ENCODE measurements at regions not wholly inside any gene's neighbourhood (a gene's known extent, or its start where the extent isn't known, plus 50 kb on each side); places are given as distances from the start of the nearest gene placed in this dataset.
A peak's percentile ranks its signal among the peaks of the same experiment; 100 is the strongest.

DNA sequence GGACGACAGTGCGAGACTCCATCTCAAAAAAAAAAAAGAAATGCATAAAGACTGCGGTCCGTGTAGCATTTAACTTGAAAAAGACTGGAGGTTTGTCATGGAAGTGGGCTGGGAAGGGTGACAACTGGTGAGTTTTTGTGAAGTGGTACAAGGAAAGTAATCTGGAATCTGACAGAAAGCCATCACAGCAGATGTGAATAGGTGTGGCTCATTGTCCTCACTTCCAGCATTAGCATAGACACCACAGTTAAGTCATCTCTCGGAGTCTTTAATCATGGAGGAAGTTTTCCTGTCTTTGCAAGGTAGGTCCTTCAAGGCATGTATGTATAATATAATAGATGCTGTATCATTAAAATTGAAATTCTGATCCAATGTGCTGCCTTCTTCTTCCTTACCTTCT lies 453.2 kb downstream of the TFAP2A start:
- no peak overlapping the region for H2BK120ac ChIP-seq (ENCODE audit: insufficient read depth, low read length, poor library complexity)
- no peaks in the 10 kb centered on the region for H3K4me1 ChIP-seq (ENCODE audit: control insufficient read depth in 1 of 2, insufficient read depth in 2 of 2, low read length in 2 of 2)
- no peak overlapping the region for H4K8ac ChIP-seq (ENCODE audit: low read depth, low read length)

DNA sequence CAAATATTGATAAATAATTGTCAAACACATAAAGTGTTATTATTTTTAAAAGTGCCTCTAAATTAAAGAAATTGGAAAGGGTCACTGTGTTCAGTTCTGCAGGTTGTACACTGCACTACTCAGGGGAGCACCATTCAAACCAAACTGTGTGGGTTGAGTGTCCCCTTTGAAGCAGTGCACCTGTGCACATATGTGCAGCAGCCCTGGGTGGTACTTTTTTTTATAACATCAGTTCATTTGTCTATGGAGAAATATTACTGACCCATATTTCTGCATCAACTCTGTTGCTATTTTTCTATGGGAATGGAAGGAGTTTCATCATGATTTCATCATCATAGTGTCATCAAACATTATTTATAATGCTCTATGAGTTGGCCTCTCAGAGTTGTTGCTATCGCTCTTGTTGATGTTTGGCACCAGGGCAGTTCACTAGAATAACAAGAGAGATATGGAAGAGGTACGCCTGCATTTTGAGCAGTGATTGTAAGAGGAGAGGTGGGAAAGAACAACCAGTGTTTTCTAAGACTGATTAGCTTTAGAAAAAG lies 457.6 kb downstream of the TFAP2A start:
- Histone ChIP-seq H4K91ac (ENCODE audit: low read depth, low read length) (no peak overlapping the region), H2BK5ac (ENCODE audit: low read depth, low read length, poor library complexity) (no peak overlapping the region), H2BK120ac (ENCODE audit: insufficient read depth, low read length, poor library complexity) (no peak overlapping the region), H3K18ac (ENCODE audit: low read length) (no peak overlapping the region), H3K27ac (ENCODE audit: low read depth, low read length) (no peak overlapping the region), H3K79me2 (ENCODE audit: control insufficient read depth, insufficient read depth, low read length, poor library complexity) (no peaks in the 10 kb centered on the region), H3K4me3 (ENCODE audit: low read depth, low read length) (no peak overlapping the region), H3K14ac (ENCODE audit: low read length) (no peak overlapping the region), H3K4me1 (ENCODE audit: control insufficient read depth in 1 of 2, insufficient read depth in 2 of 2, low read length in 2 of 2) (no peaks in the 10 kb centered on the region), H3K4me2 (ENCODE audit: low read length) (no peak overlapping the region), H3K79me1 (ENCODE audit: low read length) (no peaks in the 10 kb centered on the region), H3K36me3 (ENCODE audit: control insufficient read depth in 1 of 2, insufficient read depth in 2 of 2, low read length in 2 of 2) (no peaks in the 10 kb centered on the region), H3K9ac (ENCODE audit: low read length) (no peak overlapping the region), H4K12ac (ENCODE audit: low read depth, low read length) (no peak overlapping the region), H4K8ac (ENCODE audit: low read depth, low read length) (no peak overlapping the region), H2AFZ (ENCODE audit: insufficient read depth, low read length, poor library complexity) (no peak overlapping the region), H2BK12ac (ENCODE audit: low read length) (no peak overlapping the region), H3K27me3 (ENCODE audit: insufficient read depth, low read length) (no peaks in the 10 kb centered on the region), H3K4ac (ENCODE audit: low read depth, low read length) (no peak overlapping the region), H3K9me3 (ENCODE audit: insufficient read depth, low read depth, low read length) (no peaks in the 10 kb centered on the region), H2AK5ac (ENCODE audit: low read length) (no peak overlapping the region), H3K23ac (ENCODE audit: low read length) (no peak overlapping the region)
- WGBS (ENCODE audit: extremely low coverage, insufficient coverage, insufficient read length) = no CpG with 5 or more reads among the region's 2 CpGs
- no peak for DNase-seq

More for the DNA sequence above, 453.2 kb downstream of the TFAP2A start:
- H3K18ac ChIP-seq (ENCODE audit: low read length) = no peak overlapping the region
- no peak overlapping the region for H2AK5ac ChIP-seq (ENCODE audit: low read length)
- no peak for DNase-seq
- no peak overlapping the region for H3K23ac ChIP-seq (ENCODE audit: low read length)
- H3K36me3 ChIP-seq (ENCODE audit: control insufficient read depth in 1 of 2, insufficient read depth in 2 of 2, low read length in 2 of 2) = no peaks in the 10 kb centered on the region
- H3K27ac ChIP-seq (ENCODE audit: low read depth, low read length) = no peak overlapping the region
- H3K4ac ChIP-seq (ENCODE audit: low read depth, low read length) = no peak overlapping the region
- H4K91ac ChIP-seq (ENCODE audit: low read depth, low read length) = no peak overlapping the region
- no peak overlapping the region for H2BK12ac ChIP-seq (ENCODE audit: low read length)
- H3K4me3 ChIP-seq (ENCODE audit: low read depth, low read length) = no peak overlapping the region
- H3K14ac ChIP-seq (ENCODE audit: low read length) = no peak overlapping the region
- H3K27me3 ChIP-seq (ENCODE audit: insufficient read depth, low read length) = no peaks in the 10 kb centered on the region
- H3K79me1 ChIP-seq (ENCODE audit: low read length) = no peaks in the 10 kb centered on the region
- WGBS (ENCODE audit: extremely low coverage, insufficient coverage, insufficient read length) = no CpG with 5 or more reads among the region's 5 CpGs
- no peak overlapping the region for H2AFZ ChIP-seq (ENCODE audit: insufficient read depth, low read length, poor library complexity)
- H3K9me3 ChIP-seq (ENCODE audit: insufficient read depth, low read depth, low read length) = no peaks in the 10 kb centered on the region
- H3K79me2 ChIP-seq (ENCODE audit: control insufficient read depth, insufficient read depth, low read length, poor library complexity) = no peaks in the 10 kb centered on the region
- H3K9ac ChIP-seq (ENCODE audit: low read length) = no peak overlapping the region
- no peak overlapping the region for H2BK5ac ChIP-seq (ENCODE audit: low read depth, low read length, poor library complexity)
- no peak overlapping the region for H4K12ac ChIP-seq (ENCODE audit: low read depth, low read length)
- no peak overlapping the region for H3K4me2 ChIP-seq (ENCODE audit: low read length)

DNA sequence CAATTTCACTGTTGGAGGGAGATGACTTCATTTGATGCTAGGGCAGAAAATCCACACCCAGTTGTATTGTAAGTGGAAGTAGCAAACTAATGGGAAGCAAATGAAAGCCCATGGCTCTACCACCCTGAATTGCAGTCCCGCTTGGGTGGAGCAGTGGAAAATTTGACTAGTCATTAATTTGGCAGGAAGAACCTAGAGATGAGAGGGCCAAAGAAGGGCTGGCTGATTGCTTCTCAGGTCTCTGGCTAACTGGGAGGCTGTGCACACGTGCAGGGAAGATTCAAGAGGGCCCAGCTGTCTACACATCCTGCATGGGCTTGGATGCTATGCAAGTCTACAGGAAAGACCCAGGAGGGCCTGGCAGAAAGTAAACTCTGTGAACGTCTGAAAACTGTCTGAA lies 466.2 kb downstream of the TFAP2A start:
- no peak overlapping the region for H3K27ac ChIP-seq (ENCODE audit: low read depth, low read length)
- no peak overlapping the region for H3K4ac ChIP-seq (ENCODE audit: low read depth, low read length)
- no peak overlapping the region for H3K4me3 ChIP-seq (ENCODE audit: low read depth, low read length)
- H2AFZ ChIP-seq (ENCODE audit: insufficient read depth, low read length, poor library complexity) = no peak overlapping the region
- H3K9ac ChIP-seq (ENCODE audit: low read length) = no peak overlapping the region
- H2AK5ac ChIP-seq (ENCODE audit: low read length) = no peak overlapping the region
- no CpG with 5 or more reads among the region's 3 CpGs for WGBS (ENCODE audit: extremely low coverage, insufficient coverage, insufficient read length)
- no peaks in the 10 kb centered on the region for H3K79me2 ChIP-seq (ENCODE audit: control insufficient read depth, insufficient read depth, low read length, poor library complexity)
- H3K4me1 ChIP-seq (ENCODE audit: control insufficient read depth in 1 of 2, insufficient read depth in 2 of 2, low read length in 2 of 2) = no peaks in the 10 kb centered on the region
- no peak overlapping the region for H3K18ac ChIP-seq (ENCODE audit: low read length)
- H3K14ac ChIP-seq (ENCODE audit: low read length) = no peak overlapping the region
- H3K36me3 ChIP-seq (ENCODE audit: control insufficient read depth in 1 of 2, insufficient read depth in 2 of 2, low read length in 2 of 2) = no peaks in the 10 kb centered on the region
- H2BK120ac ChIP-seq (ENCODE audit: insufficient read depth, low read length, poor library complexity) = no peak overlapping the region
- H4K91ac ChIP-seq (ENCODE audit: low read depth, low read length) = no peak overlapping the region
- no peak overlapping the region for H3K23ac ChIP-seq (ENCODE audit: low read length)
- H3K4me2 ChIP-seq (ENCODE audit: low read length) = no peak overlapping the region
- no peaks in the 10 kb centered on the region for H3K9me3 ChIP-seq (ENCODE audit: insufficient read depth, low read depth, low read length)
- no peak overlapping the region for H2BK5ac ChIP-seq (ENCODE audit: low read depth, low read length, poor library complexity)
- H2BK12ac ChIP-seq (ENCODE audit: low read length) = no peak overlapping the region
- DNase-seq = no peak
- no peaks in the 10 kb centered on the region for H3K27me3 ChIP-seq (ENCODE audit: insufficient read depth, low read length)
- H3K79me1 ChIP-seq (ENCODE audit: low read length) = no peaks in the 10 kb centered on the region
- peak overlapping the region; percentile 28 for H4K8ac ChIP-seq (ENCODE audit: low read depth, low read length)
- H4K12ac ChIP-seq (ENCODE audit: low read depth, low read length) = no peak overlapping the region

DNA sequence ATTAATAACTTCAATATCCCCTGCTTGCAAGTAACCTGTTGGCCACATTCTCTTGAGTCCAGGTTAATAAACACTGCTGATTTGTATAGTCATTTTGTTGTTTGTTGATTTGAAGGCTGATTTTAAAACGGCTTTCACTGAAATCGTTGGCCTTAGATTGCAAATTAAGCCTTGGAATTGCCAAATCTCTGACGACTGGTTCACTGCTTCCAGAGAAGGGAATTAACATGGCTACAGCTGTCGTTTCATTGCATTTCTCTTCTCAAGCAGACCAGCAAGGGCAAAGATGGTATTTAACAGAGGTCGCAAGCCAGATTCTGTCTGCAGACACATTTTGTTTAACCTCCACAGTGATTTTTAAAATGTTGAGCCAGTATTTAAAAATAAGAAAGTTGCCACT lies 470.9 kb downstream of the TFAP2A start:
- no peaks in the 10 kb centered on the region for H3K27me3 ChIP-seq (ENCODE audit: insufficient read depth, low read length)
- H2AFZ ChIP-seq (ENCODE audit: insufficient read depth, low read length, poor library complexity) = no peak overlapping the region

More for the DNA sequence above, 470.9 kb downstream of the TFAP2A start:
- no peak overlapping the region for H3K9ac ChIP-seq (ENCODE audit: low read length)
- no peak overlapping the region for H3K23ac ChIP-seq (ENCODE audit: low read length)
- H3K36me3 ChIP-seq (ENCODE audit: control insufficient read depth in 1 of 2, insufficient read depth in 2 of 2, low read length in 2 of 2) = no peaks in the 10 kb centered on the region
- no peak overlapping the region for H2BK5ac ChIP-seq (ENCODE audit: low read depth, low read length, poor library complexity)
- H4K8ac ChIP-seq (ENCODE audit: low read depth, low read length) = no peak overlapping the region
- H4K91ac ChIP-seq (ENCODE audit: low read depth, low read length) = no peak overlapping the region
- H3K9me3 ChIP-seq (ENCODE audit: insufficient read depth, low read depth, low read length) = no peaks in the 10 kb centered on the region
- no peaks in the 10 kb centered on the region for H3K79me1 ChIP-seq (ENCODE audit: low read length)
- H3K4me1 ChIP-seq (ENCODE audit: control insufficient read depth in 1 of 2, insufficient read depth in 2 of 2, low read length in 2 of 2) = no peaks in the 10 kb centered on the region
- H3K14ac ChIP-seq (ENCODE audit: low read length) = no peak overlapping the region
- no peak for DNase-seq
- H2BK120ac ChIP-seq (ENCODE audit: insufficient read depth, low read length, poor library complexity) = no peak overlapping the region
- H2BK12ac ChIP-seq (ENCODE audit: low read length) = no peak overlapping the region
- no peak overlapping the region for H3K4ac ChIP-seq (ENCODE audit: low read depth, low read length)
- H3K4me2 ChIP-seq (ENCODE audit: low read length) = no peak overlapping the region
- WGBS (ENCODE audit: extremely low coverage, insufficient coverage, insufficient read length) = no CpG with 5 or more reads among the region's 5 CpGs
- no peak overlapping the region for H2AK5ac ChIP-seq (ENCODE audit: low read length)
- H3K18ac ChIP-seq (ENCODE audit: low read length) = no peak overlapping the region
- no peak overlapping the region for H3K27ac ChIP-seq (ENCODE audit: low read depth, low read length)
- H4K12ac ChIP-seq (ENCODE audit: low read depth, low read length) = no peak overlapping the region
- H3K79me2 ChIP-seq (ENCODE audit: control insufficient read depth, insufficient read depth, low read length, poor library complexity) = no peaks in the 10 kb centered on the region
- no peak overlapping the region for H3K4me3 ChIP-seq (ENCODE audit: low read depth, low read length)
